Ectodermal cell (in vitro differentiated cells): ENCODE measurements at regions not wholly inside any gene's neighbourhood (a gene's known extent, or its start where the extent isn't known, plus 50 kb on each side); places are given as distances from the start of the nearest gene placed in this dataset.

Experiments used
- H3K27ac ChIP-seq: 2 replicates; pipeline ENCODE4 v1.7.0; 2013; ENCODE audit warnings: mild to moderate bottlenecking, low read depth, low read length; ENCODE audit not compliant: insufficient read depth, poor library complexity, severe bottlenecking
- H3K27me3 ChIP-seq: 2 replicates; pipeline ENCODE4 v1.7.0; 2013; ENCODE audit warnings: mild to moderate bottlenecking, low read length; ENCODE audit not compliant: insufficient read depth, control insufficient read depth, poor library complexity, severe bottlenecking
- H3K36me3 ChIP-seq: one replicate; pipeline ENCODE4 v1.7.0; 2013; ENCODE audit warnings: low read length; ENCODE audit not compliant: control insufficient read depth, insufficient read depth
- H3K4me1 ChIP-seq: one replicate; pipeline ENCODE4 v1.7.0; 2013; ENCODE audit warnings: low read length; ENCODE audit not compliant: control insufficient read depth, insufficient read depth
- H3K4me3 ChIP-seq: 2 replicates; pipeline ENCODE4 v1.7.0; 2013; ENCODE audit warnings: low read depth, low read length, control low read depth; ENCODE audit not compliant: insufficient read depth
- H3K9me3 ChIP-seq: 2 replicates; pipeline ENCODE4 v1.7.0; 2013; ENCODE audit warnings: mild to moderate bottlenecking, low read length, moderate library complexity; ENCODE audit not compliant: control insufficient read depth
- WGBS, 2 experiments: methylation state at CpG; one replicate each; pipeline ENCODE4 v1.1.7; 2013; ENCODE audit warnings: missing lambda C conversion rate in 2 of 2; 5-methylcytosine and 5-hydroxymethylcytosine counted together

DNA sequence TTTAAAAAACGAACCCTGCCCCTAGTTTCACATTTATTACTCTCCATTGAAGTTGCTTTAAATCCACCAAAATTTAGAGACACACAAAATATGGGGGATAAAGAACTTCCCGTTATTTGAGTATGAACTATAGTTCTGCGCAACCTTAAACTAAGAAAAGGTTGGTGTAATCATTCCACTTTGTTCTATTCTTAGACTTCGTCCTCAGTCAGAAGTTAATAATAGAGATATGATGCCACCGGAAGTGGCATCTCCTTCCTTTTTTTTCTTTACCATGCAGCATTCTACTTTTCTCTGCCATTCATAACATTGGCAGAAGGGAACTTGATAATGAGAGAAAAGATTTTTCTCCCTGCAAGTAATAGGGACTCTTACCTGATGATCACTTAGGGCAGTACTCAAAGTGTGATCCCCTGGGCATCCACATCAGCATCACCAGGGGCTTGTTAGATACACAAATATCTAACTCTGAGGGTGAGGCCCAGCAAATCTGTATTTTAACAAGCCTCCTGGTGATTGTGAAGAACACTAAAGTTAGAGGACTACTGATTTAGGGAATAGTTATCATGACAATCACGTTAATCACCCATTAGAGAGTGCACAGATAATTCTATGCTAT is 147.7 kb upstream of the DTNA start:
- H3K9me3 ChIP-seq: no peaks in the 10 kb centered on the region
- H3K27me3 ChIP-seq: no peaks in the 10 kb centered on the region
- H3K4me1 ChIP-seq: no peaks in the 10 kb centered on the region
- no peak overlapping the region for H3K4me3 ChIP-seq
- no peaks in the 10 kb centered on the region for H3K36me3 ChIP-seq
- H3K27ac ChIP-seq: no peak overlapping the region
- 90 to 96% methylated on average over 5 to 6 of the region's 6 CpGs for WGBS, 2 experiments

DNA sequence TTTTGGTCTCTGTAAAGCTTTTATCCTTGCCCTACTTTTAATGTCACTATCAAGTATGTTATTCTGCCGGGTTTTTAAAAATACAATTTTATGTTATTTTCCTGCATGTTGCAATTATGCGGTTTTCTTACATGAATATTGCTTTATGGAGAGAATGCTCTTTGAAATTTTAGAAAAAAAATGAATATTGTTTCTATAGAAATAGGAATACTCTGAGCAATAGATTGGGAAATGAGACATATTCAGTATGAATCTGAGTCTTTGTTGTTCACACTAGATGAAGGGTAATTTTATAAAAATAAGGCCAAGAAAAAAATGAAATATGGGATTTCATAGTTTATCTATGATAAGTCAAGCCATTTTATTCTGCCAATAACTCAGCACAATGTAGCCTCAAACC is 142.2 kb upstream of the DTNA start:
- no peak overlapping the region for H3K4me3 ChIP-seq
- no peaks in the 10 kb centered on the region for H3K9me3 ChIP-seq
- H3K27ac ChIP-seq: no peak overlapping the region
- H3K4me1 ChIP-seq: no peaks in the 10 kb centered on the region
- no peaks in the 10 kb centered on the region for H3K27me3 ChIP-seq
- no peaks in the 10 kb centered on the region for H3K36me3 ChIP-seq
- 100% methylated on average over 1 to 2 of the region's 2 CpGs for WGBS, 2 experiments

DNA sequence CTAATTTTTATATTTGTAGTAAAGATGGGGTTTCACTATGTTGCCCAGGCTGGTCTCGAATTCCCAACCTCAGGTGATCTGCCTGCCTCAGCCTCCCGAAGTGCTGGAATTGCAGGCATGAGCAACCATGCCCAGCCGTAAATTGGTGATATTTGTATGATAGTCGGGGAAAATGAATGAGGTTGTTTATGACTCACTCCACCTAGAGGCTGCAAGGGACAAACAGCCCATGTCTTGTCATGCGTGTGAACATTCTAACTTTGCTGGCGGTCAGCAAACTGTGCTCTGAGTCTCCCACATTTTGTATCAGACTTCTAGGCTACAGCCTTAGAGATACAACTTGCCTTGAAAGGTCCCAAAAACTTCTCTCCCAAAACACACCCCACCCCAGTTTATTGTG is 133.5 kb upstream of the DTNA start:
- Histone ChIP-seq H3K4me1 (no peaks in the 10 kb centered on the region), H3K36me3 (no peaks in the 10 kb centered on the region), H3K9me3 (no peaks in the 10 kb centered on the region), H3K27ac (no peak overlapping the region), H3K4me3 (no peak overlapping the region), H3K27me3 (no peaks in the 10 kb centered on the region)
- WGBS, 2 experiments: 92 to 93% methylated on average over 6 of the region's 6 CpGs

DNA sequence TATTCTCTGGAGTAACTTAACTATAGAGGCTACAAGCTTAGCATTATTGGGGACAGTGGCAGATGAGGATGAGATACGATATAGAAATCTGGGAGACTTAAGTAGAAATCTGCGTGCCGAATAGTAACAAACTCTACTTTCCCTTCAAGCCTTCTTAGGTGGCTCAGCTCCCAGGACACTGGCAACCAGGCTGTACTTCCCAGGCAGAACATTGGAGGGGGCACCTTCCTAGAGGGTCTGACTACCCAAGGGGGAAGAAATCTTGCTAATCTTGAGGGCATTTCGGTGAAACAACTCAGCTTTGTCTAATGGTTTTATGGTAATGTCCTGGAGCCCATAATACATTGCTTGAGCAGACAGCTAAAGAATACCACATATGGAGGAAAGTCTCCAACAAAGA is 126.2 kb upstream of the DTNA start:
- WGBS, 2 experiments: 92 to 94% methylated on average over 4 of the region's 4 CpGs
- no peaks in the 10 kb centered on the region for H3K27me3 ChIP-seq
- peaks cover 2% of the 10 kb centered on the region for H3K9me3 ChIP-seq
- H3K27ac ChIP-seq: no peak overlapping the region
- no peaks in the 10 kb centered on the region for H3K4me1 ChIP-seq
- H3K36me3 ChIP-seq: no peaks in the 10 kb centered on the region
- no peak overlapping the region for H3K4me3 ChIP-seq

DNA sequence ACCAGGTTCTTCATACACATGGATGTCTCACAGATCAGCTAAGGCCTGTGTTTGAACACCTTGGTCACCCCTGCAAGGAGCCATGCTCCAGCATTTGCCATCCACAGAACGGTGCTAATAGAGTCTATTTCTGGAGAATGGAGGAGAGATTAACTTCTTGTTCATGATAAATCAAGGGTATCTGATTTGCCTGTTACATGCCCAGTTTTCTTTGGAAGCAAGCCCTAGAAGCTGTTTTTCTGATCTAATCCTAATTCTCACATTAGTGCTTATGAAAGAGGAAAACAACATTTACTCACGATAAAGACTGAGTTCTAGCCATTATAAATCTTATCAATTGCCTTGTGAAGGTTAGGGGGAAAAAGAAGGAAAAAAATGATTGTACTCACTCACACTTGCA is 119.6 kb upstream of the DTNA start:
- H3K36me3 ChIP-seq: no peaks in the 10 kb centered on the region
- peaks cover 2% of the 10 kb centered on the region for H3K9me3 ChIP-seq
- H3K4me3 ChIP-seq: no peak overlapping the region
- no peak overlapping the region for H3K27ac ChIP-seq
- WGBS, 2 experiments: 78 to 92% methylated on average over 1 of the region's 2 CpGs
- no peaks in the 10 kb centered on the region for H3K27me3 ChIP-seq
- peaks cover 5% of the 10 kb centered on the region for H3K4me1 ChIP-seq

DNA sequence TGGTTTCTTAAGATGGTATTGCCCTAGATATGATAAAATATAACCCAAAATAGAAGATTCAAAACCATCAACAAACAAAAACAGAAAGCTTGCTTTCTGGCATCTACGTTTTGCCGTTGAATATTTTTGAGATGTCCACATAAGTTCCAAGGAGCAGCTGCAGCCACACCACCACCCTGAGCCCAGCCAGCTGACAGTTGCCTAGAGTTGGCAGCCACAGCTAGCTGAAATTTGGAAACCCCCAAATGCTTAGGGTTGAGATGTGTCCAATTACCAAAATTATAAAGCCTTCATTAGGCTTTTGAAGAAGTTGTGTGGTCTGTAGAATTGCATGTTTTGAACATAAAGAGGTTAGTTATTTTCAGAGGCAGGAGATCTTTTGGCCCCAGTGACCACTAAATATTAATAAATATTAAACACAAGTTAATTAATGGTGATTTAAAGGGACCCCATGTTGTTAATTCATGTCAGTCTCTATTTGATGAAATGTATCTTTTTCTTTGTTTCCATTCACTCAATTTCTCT is 118.1 kb upstream of the DTNA start:
- no peaks in the 10 kb centered on the region for H3K36me3 ChIP-seq
- H3K4me1 ChIP-seq: peaks cover 5% of the 10 kb centered on the region
- peaks cover 2% of the 10 kb centered on the region for H3K9me3 ChIP-seq
- H3K4me3 ChIP-seq: no peak overlapping the region
- no peaks in the 10 kb centered on the region for H3K27me3 ChIP-seq
- 92 to 95% methylated on average over 2 of the region's 2 CpGs for WGBS, 2 experiments
- no peak overlapping the region for H3K27ac ChIP-seq

DNA sequence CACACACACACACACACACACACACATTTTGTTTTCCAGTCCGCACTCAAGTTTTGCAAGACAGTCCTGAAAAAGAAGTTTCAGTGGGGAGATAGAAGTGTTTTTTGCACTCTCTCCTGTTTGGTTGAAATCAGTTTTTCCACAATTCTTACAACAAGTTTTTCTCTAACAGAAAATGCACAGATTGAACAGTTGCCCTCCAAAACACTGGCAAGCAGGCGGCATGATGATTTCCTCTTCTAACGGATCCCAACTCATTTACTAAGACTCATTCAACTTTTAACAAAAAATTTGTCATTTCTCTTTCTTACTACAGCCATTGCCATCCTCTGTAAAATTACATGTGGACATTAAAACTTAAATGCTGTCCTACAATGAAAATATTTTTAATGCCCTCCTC is 117.6 kb upstream of the DTNA start:
- Histone ChIP-seq H3K27me3 (no peaks in the 10 kb centered on the region), H3K4me3 (no peak overlapping the region), H3K27ac (no peak overlapping the region), H3K4me1 (peaks cover 5% of the 10 kb centered on the region), H3K36me3 (no peaks in the 10 kb centered on the region), H3K9me3 (no peaks in the 10 kb centered on the region)
- WGBS, 2 experiments: 65 to 66% methylated on average over 2 to 3 of the region's 3 CpGs

DNA sequence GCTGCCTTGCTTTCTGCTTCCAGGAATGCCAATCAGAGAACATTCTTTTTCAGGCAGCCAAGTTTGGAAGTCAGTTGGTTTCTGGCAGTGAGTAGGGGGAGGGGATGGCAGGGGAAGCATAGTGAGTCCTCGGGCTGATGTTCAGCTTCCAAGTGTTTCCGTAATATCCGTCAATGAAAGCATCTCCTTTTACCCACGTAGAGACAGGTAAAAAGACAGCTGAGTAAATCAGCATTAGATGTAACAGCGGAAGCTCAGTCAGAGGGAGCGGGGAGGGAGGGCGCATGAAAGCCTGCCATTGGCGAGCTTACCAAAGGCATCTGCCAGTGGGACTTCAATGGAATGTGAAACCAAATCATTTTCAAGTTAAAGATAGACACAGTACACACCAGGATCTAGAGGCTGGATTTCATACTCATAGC is 117.1 kb upstream of the DTNA start:
- Histone ChIP-seq H3K4me1 (peaks cover 5% of the 10 kb centered on the region), H3K36me3 (no peaks in the 10 kb centered on the region), H3K4me3 (peak overlapping the region; percentile 8), H3K9me3 (no peaks in the 10 kb centered on the region), H3K27me3 (no peaks in the 10 kb centered on the region), H3K27ac (no peak overlapping the region)
- 11 to 13% methylated on average over 8 of the region's 8 CpGs for WGBS, 2 experiments

DNA sequence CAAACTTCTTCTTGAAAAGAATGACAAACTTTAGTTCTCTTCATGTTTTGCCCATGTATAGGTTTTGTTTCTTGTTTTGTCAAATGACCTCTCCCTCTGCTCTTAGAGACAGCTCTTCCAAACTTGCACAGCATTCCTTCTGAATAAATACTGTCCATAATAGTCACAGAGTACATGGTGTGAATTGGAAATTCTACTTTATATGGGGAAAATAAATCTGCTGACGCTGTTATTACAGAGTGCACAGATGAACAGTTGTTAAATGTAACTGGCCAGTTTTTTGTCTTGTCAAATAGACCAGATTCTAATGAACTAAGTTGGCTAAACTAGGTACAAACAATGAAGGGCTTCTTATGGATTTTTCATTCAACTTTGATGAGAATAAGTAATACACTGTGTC is 115.8 kb upstream of the DTNA start:
- Histone ChIP-seq H3K4me1 (peaks cover 5% of the 10 kb centered on the region), H3K36me3 (no peaks in the 10 kb centered on the region), H3K27ac (no peak overlapping the region), H3K4me3 (no peak overlapping the region), H3K27me3 (no peaks in the 10 kb centered on the region), H3K9me3 (no peaks in the 10 kb centered on the region)
- 92 to 100% methylated on average over 1 of the region's 1 CpG for WGBS, 2 experiments

DNA sequence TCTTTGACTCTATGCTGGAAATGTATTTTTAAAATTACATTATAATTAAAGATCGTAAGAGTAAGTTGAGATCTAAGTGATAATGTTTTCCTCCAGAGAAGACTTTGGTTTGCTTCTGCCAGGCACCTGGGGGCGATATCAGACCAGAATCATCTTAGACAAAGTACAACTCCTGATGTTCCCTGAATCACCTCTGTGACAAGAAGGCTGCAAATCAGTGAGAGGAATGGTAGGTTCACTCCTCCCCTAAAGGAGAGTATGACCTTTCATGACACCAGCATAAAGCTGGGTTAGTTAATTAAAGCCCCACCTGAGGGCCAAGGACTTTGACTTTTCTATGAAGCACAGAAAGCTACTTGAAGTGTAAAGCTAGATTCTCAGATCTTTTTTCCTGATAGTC is 114.4 kb upstream of the DTNA start:
- peaks cover 5% of the 10 kb centered on the region for H3K4me1 ChIP-seq
- H3K27ac ChIP-seq: no peak overlapping the region
- H3K4me3 ChIP-seq: no peak overlapping the region
- H3K9me3 ChIP-seq: no peaks in the 10 kb centered on the region
- WGBS, 2 experiments: 9 to 49% methylated on average over 1 to 2 of the region's 2 CpGs
- H3K27me3 ChIP-seq: no peaks in the 10 kb centered on the region
- no peaks in the 10 kb centered on the region for H3K36me3 ChIP-seq
